SK-N-SH (cell line): ENCODE measurements at regions not wholly inside any gene's neighbourhood (a gene's known extent, or its start where the extent isn't known, plus 50 kb on each side); places are given as distances from the start of the nearest gene placed in this dataset.

Experiments used
- CTCF ChIA-PET: fragments of 300-600, 350-600 bp; formaldehyde crosslinking; extraction: SDS; loops from one replicate; lab custom pipeline; 2021; lab: Yijun Ruan, JAX
- POLR2A ChIA-PET: fragments of 350-600 bp; sonication (Branson Sonifier 250); formaldehyde crosslinking; extraction: SDS; loops from one replicate; lab custom pipeline; 2020; ENCODE audit warnings: antibody characterized with exemption, inconsistent platforms; lab: Yijun Ruan, JAX
- DNase-seq: peaks from one replicate; pipeline ENCODE4 v3.0.0; 2012
- H2AFZ ChIP-seq: fragments of 200-600 bp; sonication (generic); 2 replicates; pipeline ENCODE4 v1.8.1; 2016; ENCODE audit warnings: antibody characterized with exemption, mild to moderate bottlenecking, low read depth
- H3F3A ChIP-seq: fragments of 200-600 bp; sonication (generic); replicated peaks from 2 replicates; pipeline ENCODE3; 2016; ENCODE audit warnings: antibody characterized with exemption, mild to moderate bottlenecking; ENCODE audit not compliant: insufficient read depth
- H3K27ac ChIP-seq, 2 experiments: fragments of 200-500 bp in 1 of 2; fragments of 200-600 bp in 1 of 2; sonication (Bioruptor generic) in 1 of 2; sonication (generic), shearing (Covaris generic) in 1 of 2; 2 replicates each; pipeline versions ENCODE4 v1.5.1 to v1.6.1; 2014 to 2016; ENCODE audit warnings: low read depth in 2 of 2, inconsistent platforms in 1 of 2, low read length in 1 of 2, mild to moderate bottlenecking in 1 of 2, mixed read lengths in 1 of 2
- H3K27me3 ChIP-seq: fragments of 200-600 bp; sonication (generic), shearing (Covaris generic); 2 replicates; pipeline ENCODE4 v1.6.1; 2016; ENCODE audit warnings: mixed run types; ENCODE audit not compliant: insufficient read depth
- H3K36me3 ChIP-seq, 2 experiments: fragments of 200-500 bp in 1 of 2; fragments of 200-600 bp in 1 of 2; sonication (Bioruptor generic) in 1 of 2; sonication (generic) in 1 of 2; replicated peaks in 1 of 2; 2 replicates each; pipeline versions ENCODE3 to v1.5.1; 2014 to 2016; ENCODE audit warnings: low read length in 1 of 2, mild to moderate bottlenecking in 1 of 2; ENCODE audit not compliant: insufficient read depth in 2 of 2, control insufficient read depth in 1 of 2
- H3K4me1 ChIP-seq, 2 experiments: fragments of 200-500 bp in 1 of 2; fragments of 200-600 bp in 1 of 2; sonication (Bioruptor generic) in 1 of 2; sonication (generic), shearing (Covaris generic) in 1 of 2; 2 replicates each; pipeline versions ENCODE4 v1.5.1 to v1.6.1; 2014 to 2016; ENCODE audit warnings: low read depth in 1 of 2, low read length in 1 of 2, mixed run types in 1 of 2; ENCODE audit not compliant: insufficient read depth in 2 of 2, control insufficient read depth in 1 of 2
- H3K4me2 ChIP-seq: fragments of 200-600 bp; sonication (generic), shearing (Covaris generic); 2 replicates; pipeline ENCODE4 v1.6.1; 2017; ENCODE audit warnings: mixed run types
- H3K4me3 ChIP-seq, 2 experiments: fragments of 200-500 bp in 1 of 2; fragments of 200-600 bp in 1 of 2; sonication (Bioruptor generic) in 1 of 2; sonication (generic), shearing (Covaris generic) in 1 of 2; 2 replicates each; pipeline versions ENCODE4 v1.5.1 to v1.8.1; 2014 to 2016; ENCODE audit warnings: low read depth in 2 of 2, inconsistent platforms in 1 of 2, low read length in 1 of 2, mild to moderate bottlenecking in 1 of 2, mixed read lengths in 1 of 2, moderate library complexity in 1 of 2
- H3K79me2 ChIP-seq: fragments of 200-600 bp; sonication (generic); 2 replicates; pipeline ENCODE4 v1.8.1; 2017; ENCODE audit warnings: mild to moderate bottlenecking; ENCODE audit not compliant: insufficient read depth
- H3K9ac ChIP-seq: fragments of 200-600 bp; sonication (generic); 2 replicates; pipeline ENCODE4 v1.6.1; 2017; ENCODE audit warnings: mixed run types
- H3K9me2 ChIP-seq: fragments of 200-600 bp; sonication (generic); 2 replicates; pipeline ENCODE4 v1.6.1; 2017; ENCODE audit warnings: mixed run types
- H3K9me3 ChIP-seq: fragments of 200-600 bp; sonication (generic); 2 replicates; pipeline ENCODE4 v1.6.1; 2017; ENCODE audit warnings: mixed run types, mild to moderate bottlenecking, moderate library complexity
- H4K20me1 ChIP-seq: fragments of 200-600 bp; sonication (generic); 2 replicates; pipeline ENCODE4 v1.6.1; 2017; ENCODE audit warnings: mild to moderate bottlenecking, mixed run types; ENCODE audit not compliant: insufficient read depth
- CTCF ChIP-seq: fragments of 200-600 bp; sonication (generic); IDR thresholded peaks from 2 replicates; pipeline ENCODE4 v1.6.1; 2017; ENCODE audit warnings: antibody characterized with exemption, mild to moderate bottlenecking, moderate library complexity
- ELF1 ChIP-seq: IDR thresholded peaks from 2 replicates; pipeline ENCODE4 v1.4.0; 2012
- EP300 ChIP-seq, 2 experiments: IDR thresholded peaks; 2 replicates each; pipeline versions ENCODE4 v1.4.0 to v1.6.1; 2012; ENCODE audit warnings: borderline replicate concordance in 1 of 2, low read depth in 1 of 2, low read length in 1 of 2
- GABPA ChIP-seq: IDR thresholded peaks from 2 replicates; pipeline ENCODE4 v1.4.0; 2012; ENCODE audit warnings: low read depth, mild to moderate bottlenecking
- MAX ChIP-seq: IDR thresholded peaks from 2 replicates; pipeline ENCODE4 v1.4.0; 2012; ENCODE audit warnings: low read depth
- MEF2A ChIP-seq: IDR thresholded peaks from 2 replicates; pipeline ENCODE4 v1.4.0; 2012; ENCODE audit warnings: low read depth, borderline replicate concordance
- NRF1 ChIP-seq: IDR thresholded peaks from 2 replicates; pipeline ENCODE4 v1.6.1; 2012; ENCODE audit warnings: low read depth, mild to moderate bottlenecking, low read length
- PBX3 ChIP-seq: IDR thresholded peaks from 2 replicates; pipeline ENCODE4; 2012
- RCOR1 ChIP-seq: fragments of 150-350 bp; IDR thresholded peaks from 2 replicates; pipeline ENCODE4 v1.6.1; 2017; ENCODE audit warnings: antibody characterized with exemption, low read length
- RFX5 ChIP-seq: IDR thresholded peaks from 2 replicates; pipeline ENCODE4 v1.6.1; 2012; ENCODE audit warnings: mild to moderate bottlenecking, improper control_type of control experiment, low read length
- TAF1 ChIP-seq: IDR thresholded peaks from 2 replicates; pipeline ENCODE4 v1.6.1; 2012; ENCODE audit warnings: low read depth, mild to moderate bottlenecking, low read length, moderate library complexity, borderline replicate concordance
- TCF12 ChIP-seq: IDR thresholded peaks from 2 replicates; pipeline ENCODE4 v1.4.0; 2012
- ZBTB33 ChIP-seq: IDR thresholded peaks from 2 replicates; pipeline ENCODE4 v1.4.0; 2012; ENCODE audit warnings: low read depth, borderline replicate concordance
- WGBS: methylation state at CpG from one replicate; pipeline ENCODE4 v1.1.6; 2017; ENCODE audit warnings: low lambda C conversion rate; 5-methylcytosine and 5-hydroxymethylcytosine counted together
- TF ChIP-seq, protein P1 (sequence below): IDR thresholded peaks from 2 replicates; pipeline ENCODE4 v1.4.0; 2012; ENCODE audit warnings: low read depth, borderline replicate concordance
- TF ChIP-seq, protein P2 (sequence below): fragments of 150-350 bp; IDR thresholded peaks from 2 replicates; pipeline ENCODE4 v1.6.1; 2016; ENCODE audit warnings: mild to moderate bottlenecking, low read depth, low read length

DNA sequence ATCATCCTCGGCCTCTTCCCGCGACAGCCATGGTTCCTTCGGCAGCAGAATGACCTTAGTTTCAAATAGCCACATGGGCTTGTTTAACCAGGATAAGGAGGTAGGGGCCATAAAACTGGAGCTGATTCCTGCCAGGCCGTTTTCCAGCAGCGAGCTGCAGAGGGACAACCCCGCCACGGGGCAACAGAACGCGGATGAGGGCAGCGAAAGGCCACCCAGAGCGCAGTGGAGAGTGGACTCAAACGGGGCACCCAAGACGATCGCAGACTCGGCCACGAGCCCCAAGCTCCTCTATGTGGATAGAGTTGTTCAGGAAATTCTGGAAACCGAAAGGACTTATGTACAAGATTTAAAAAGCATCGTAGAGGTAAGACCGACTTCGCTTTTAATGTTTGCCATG, 131.8 kb upstream of the MTHFD1L start:
- H3F3A ChIP-seq = no peaks in the 10 kb centered on the region
- TF ChIP-seq, protein P1, sequence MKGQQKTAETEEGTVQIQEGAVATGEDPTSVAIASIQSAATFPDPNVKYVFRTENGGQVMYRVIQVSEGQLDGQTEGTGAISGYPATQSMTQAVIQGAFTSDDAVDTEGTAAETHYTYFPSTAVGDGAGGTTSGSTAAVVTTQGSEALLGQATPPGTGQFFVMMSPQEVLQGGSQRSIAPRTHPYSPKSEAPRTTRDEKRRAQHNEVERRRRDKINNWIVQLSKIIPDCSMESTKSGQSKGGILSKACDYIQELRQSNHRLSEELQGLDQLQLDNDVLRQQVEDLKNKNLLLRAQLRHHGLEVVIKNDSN = no peak
- TF ChIP-seq, all 33 proteins: peak for 0
- Histone ChIP-seq H3K79me2 (no peaks in the 10 kb centered on the region), H3K27me3 (peaks cover 7% of the 10 kb centered on the region; the same call in 1 of the 2 replicates), H3K4me3 (no peak overlapping the region), H3K4me2 (no peak overlapping the region), H3K27ac (no peak overlapping the region), H3K9ac (no peak overlapping the region), H3K4me1 (no peaks in the 10 kb centered on the region), H3K9me3 (no peaks in the 10 kb centered on the region), H3K36me3 (no peaks in the 10 kb centered on the region), H3K9me2 (no peaks in the 10 kb centered on the region), H4K20me1 (no peaks in the 10 kb centered on the region), H2AFZ (no peak overlapping the region)
- WGBS = 40% methylated on average over 21 of the region's 21 CpGs
- CTCF ChIA-PET = no interaction called here
- no peak for DNase-seq
- POLR2A ChIA-PET = no interaction called here

DNA sequence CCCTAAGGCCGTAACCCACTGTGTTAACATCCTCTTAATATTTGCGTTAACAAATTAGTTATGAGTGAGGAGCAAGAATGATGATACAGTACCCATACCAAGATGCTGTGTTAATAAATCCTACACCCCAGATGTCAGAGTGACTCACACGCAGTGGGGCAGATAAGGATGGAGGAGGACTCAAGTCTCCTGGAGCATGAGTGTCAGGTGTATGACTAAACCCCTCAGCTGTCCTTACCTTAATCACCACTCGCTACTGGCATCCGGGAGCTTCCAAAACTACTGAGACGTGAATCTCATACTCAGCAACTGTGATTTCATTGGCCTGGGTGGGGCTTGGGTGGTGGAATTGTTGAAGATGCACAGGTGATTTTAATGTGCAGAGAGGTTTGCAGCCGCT, 131.3 kb upstream of the MTHFD1L start:
- no peak for TF ChIP-seq PBX3
- no peak for TF ChIP-seq MAX
- TF ChIP-seq, all 33 proteins: peak for 0
- Histone ChIP-seq H3F3A (no peaks in the 10 kb centered on the region), H3K9ac (no peak overlapping the region), H3K4me3 (no peak overlapping the region), H3K27me3 (peaks cover 12% of the 10 kb centered on the region; the same call in 1 of the 2 replicates), H2AFZ (no peak overlapping the region), H3K4me1 (no peaks in the 10 kb centered on the region), H3K79me2 (no peaks in the 10 kb centered on the region), H3K9me3 (no peaks in the 10 kb centered on the region), H3K4me2 (no peak overlapping the region), H3K9me2 (no peaks in the 10 kb centered on the region), H4K20me1 (no peaks in the 10 kb centered on the region), H3K27ac (no peak overlapping the region), H3K36me3 (no peaks in the 10 kb centered on the region)
- ChIA-PET POLR2A (no interaction called here), CTCF (no interaction called here)
- 56% methylated on average over 7 of the region's 7 CpGs for WGBS
- no peak for DNase-seq

DNA sequence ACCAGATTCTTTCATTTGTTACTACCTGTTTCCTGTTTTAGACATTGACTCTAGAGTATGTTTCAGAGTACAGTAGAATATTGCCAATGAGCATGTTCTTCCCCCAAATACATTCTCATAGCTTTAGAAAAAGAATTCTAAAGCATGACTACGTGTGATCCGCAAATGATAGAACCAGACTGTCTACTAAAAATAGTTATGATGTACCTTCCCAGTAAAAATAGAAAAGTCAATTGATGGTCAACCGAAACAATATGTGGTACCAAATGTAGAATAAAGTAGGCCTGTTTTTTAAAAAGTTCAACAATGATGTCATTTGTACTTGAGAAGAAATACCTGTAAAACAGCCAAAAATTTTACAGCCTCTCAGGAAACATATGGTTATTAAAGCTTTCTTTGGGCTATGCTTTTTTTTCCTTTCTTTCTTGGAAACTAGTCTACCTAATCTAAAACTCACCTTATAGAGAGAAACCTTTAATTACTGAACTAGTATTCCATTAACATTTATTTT, 130.1 kb upstream of the MTHFD1L start:
- ChIA-PET CTCF (interaction anchor here (1.3 kb wide), 1 partner anchor 80 kb away, joined by 3 read pairs; no protein-coding TSS in a partner anchor), POLR2A (no interaction called here)
- H2AFZ ChIP-seq = no peak overlapping the region
- H3K4me3 ChIP-seq = no peak overlapping the region
- H3K9me3 ChIP-seq = no peaks in the 10 kb centered on the region
- no peak overlapping the region for H3K9ac ChIP-seq
- H3F3A ChIP-seq = no peaks in the 10 kb centered on the region
- peaks cover 23% of the 10 kb centered on the region; the same call in 1 of the 2 replicates for H3K27me3 ChIP-seq
- no peaks in the 10 kb centered on the region for H3K79me2 ChIP-seq
- no peak for DNase-seq
- no peaks in the 10 kb centered on the region for H3K36me3 ChIP-seq
- no peak overlapping the region for H3K4me2 ChIP-seq
- H3K9me2 ChIP-seq = no peaks in the 10 kb centered on the region
- no peaks in the 10 kb centered on the region for H3K4me1 ChIP-seq
- H3K27ac ChIP-seq = no peak overlapping the region
- WGBS = 48% methylated on average over 3 of the region's 3 CpGs
- H4K20me1 ChIP-seq = no peaks in the 10 kb centered on the region
- TF ChIP-seq, protein P2, sequence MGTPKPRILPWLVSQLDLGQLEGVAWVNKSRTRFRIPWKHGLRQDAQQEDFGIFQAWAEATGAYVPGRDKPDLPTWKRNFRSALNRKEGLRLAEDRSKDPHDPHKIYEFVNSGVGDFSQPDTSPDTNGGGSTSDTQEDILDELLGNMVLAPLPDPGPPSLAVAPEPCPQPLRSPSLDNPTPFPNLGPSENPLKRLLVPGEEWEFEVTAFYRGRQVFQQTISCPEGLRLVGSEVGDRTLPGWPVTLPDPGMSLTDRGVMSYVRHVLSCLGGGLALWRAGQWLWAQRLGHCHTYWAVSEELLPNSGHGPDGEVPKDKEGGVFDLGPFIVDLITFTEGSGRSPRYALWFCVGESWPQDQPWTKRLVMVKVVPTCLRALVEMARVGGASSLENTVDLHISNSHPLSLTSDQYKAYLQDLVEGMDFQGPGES = no peak
- TF ChIP-seq RCOR1 = no peak
- TF ChIP-seq TCF12 = no peak
- TF ChIP-seq RFX5 = no peak
- TF ChIP-seq TAF1 = no peak
- no peak for TF ChIP-seq GABPA
- TF ChIP-seq ELF1 = no peak
- no peak for TF ChIP-seq MEF2A
- no peak for TF ChIP-seq EP300 (IDR thresholded peaks at IDR 0.05; ENCODE audit: borderline replicate concordance in 1 of 2, low read depth in 1 of 2, low read length in 1 of 2)
- TF ChIP-seq ZBTB33 = no peak
- no peak for TF ChIP-seq CTCF
- no peak for TF ChIP-seq NRF1
